HG02884 (cell line): ENCODE measurements at regions not wholly inside any gene's neighbourhood (a gene's known extent, or its start where the extent isn't known, plus 50 kb on each side); places are given as distances from the start of the nearest gene placed in this dataset.

Source experiments
- ATAC-seq: cut with Tn5 transposase; IDR thresholded peaks from one replicate; pipeline ENCODE4 v1.9.1; 2021; ENCODE audit warnings: mild to moderate bottlenecking, moderate library complexity; ENCODE audit not compliant: unreplicated experiment

DNA sequence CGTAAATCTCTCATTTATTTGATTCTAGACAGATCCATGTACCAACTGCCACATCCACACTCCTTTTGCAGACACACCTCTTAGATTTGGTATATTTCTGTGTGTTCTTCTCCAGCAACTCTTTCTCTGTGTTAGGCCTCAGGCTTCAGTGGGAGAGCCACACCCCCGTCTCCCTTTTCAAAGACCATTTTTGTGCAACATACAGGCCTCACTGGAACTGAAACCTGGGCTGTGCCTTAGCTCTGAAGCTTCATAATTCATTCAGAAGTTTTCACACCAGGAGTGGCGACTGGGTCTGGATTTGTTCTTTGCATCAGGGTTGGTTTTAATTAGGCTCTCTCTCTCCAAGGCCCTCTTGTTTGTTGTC lies 170.2 kb downstream of the THBS2 start:
- ATAC-seq: no peak

- no peak for ATAC-seq
These were observed 170.7 kb downstream of the THBS2 start for GRCh38 chr6:169082817-169083507.

- no peak for ATAC-seq
These were observed 171.6 kb downstream of the THBS2 start for GRCh38 chr6:169082093-169082492.

- no peak for ATAC-seq
These were observed 172.4 kb downstream of the THBS2 start for GRCh38 chr6:169081248-169081647.

GRCh38 chr6:169079650-169080049 lies 174.0 kb downstream of the THBS2 start:
- no peak for ATAC-seq

- no peak for ATAC-seq
These were observed 175.1 kb downstream of the THBS2 start for GRCh38 chr6:169078399-169079145.

DNA sequence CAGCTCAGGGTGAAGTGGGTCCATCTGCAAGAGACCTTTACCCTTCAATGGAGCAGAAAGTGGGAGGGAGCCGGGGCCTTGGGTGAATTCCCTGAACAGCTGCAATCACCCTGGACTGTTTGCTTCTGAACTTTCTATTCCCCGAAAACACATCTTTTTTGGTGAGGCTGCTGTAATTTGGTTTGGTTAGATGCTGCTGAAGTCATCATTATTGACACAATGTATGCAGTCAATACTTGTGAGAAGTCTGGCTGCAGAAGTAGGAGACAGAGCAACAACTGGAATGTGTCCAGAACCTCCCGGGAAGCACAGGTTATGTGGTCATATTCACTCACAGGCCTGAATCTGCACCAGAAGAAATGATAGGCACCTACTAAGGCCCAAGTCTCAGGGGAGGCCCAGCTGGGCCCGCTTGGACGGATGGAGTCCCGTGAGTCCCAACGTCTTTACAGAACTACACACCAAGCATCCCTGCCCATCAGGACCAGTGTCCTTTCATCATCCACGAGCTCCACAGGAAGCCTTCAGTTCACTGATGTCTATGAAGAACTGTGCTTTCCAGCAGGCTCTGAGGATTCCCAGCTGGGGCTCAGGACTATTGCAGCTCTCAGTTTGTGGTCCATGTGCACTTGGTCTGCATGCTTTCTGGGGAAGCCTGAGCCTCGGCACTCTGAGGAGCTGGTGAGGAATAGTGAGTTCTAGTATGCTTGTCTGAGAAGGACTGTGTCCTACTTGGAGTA lies 177.6 kb downstream of the THBS2 start:
- ATAC-seq: no peak

DNA sequence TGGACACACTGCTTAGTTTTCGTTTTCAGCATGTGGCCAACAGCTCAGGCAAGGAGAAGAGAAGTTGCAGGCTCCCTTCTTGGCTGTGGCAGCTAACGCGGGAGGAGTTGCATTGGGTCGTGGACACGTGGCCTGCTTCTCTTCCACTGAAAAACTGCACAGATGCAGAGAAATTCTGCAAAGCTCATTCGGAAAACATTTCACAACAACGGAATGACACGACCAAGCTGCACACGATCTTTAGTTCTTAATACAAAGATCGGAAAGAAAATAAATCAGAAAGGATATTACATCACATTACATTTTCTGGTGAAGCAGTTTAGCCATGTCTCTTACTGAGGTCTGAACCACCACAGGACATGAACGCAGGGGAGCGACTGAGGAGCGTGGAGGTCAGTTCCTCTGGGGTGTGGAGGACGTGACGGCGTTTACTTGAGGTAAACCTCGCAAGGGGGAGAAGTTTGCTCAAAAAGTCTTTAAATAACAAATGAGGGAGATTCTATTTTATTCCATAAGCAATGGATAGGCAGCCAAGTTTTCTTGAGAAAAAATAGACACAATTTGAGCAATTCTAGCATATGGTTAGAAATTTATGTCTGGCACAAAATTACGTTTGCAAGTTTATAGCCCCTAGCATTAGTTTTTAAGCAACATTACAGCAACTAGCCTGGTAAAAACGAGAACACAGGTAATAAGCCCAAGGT lies 178.3 kb downstream of the THBS2 start:
- no peak for ATAC-seq

DNA sequence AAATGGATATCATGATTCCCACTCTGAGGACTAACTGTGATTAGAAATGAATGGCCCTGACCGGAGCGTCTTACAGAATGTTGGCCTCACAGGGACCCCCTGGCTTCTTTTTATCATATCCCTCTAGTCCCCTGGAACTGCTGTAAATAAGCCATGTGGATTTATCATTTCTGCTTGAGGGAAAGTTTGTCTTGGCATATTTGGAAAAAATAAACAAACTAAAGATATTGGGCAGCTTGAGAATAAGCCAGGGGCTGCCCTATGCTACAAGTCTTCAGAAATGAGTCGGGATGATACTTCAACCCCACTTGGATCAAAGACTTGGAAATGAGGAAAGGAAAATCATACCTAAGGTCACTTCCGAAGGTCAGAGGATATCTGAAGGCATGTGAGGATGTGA lies 179.1 kb downstream of the THBS2 start:
- no peak for ATAC-seq

DNA sequence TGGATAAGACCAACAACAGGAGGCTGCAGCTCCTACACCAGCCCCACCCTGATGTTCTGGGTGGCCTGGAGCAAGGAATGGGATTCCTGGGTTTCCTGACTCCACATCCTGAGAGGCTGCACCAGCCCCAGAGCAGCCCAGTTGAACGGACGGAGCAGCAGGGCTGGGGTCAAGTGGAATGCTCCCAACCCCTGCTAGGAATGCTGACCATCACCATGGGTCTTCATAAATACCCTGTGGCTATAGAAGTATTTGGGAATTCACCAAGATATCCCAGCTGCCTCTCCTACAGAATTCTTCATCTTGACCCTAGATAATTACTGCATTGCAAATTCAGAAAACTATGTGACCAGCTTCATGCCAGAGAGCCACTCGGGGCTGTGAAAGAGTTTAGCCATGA lies 180.3 kb downstream of the THBS2 start:
- no peak for ATAC-seq

GRCh38 chr6:169072127-169073042 lies 181.3 kb downstream of the THBS2 start:
- no peak for ATAC-seq

DNA sequence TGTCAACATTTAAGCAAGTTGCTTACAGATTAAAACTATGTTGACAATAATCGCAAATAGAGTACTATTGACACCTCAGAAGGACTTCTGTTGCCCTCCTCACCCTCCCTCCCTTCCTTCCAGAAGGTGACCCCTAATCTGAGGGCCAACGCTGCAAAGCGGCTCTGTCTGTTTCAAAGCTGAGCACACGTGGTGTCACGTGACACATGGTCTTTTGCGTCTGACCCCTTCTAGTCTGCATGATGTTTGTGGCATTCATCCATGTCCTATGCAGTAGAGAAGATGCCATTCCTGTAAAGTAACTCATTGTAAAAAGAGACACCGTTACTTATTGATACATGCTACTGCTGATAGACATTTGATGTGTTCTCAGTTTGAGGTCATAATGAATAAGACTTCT lies 182.3 kb downstream of the THBS2 start:
- ATAC-seq: no peak

DNA sequence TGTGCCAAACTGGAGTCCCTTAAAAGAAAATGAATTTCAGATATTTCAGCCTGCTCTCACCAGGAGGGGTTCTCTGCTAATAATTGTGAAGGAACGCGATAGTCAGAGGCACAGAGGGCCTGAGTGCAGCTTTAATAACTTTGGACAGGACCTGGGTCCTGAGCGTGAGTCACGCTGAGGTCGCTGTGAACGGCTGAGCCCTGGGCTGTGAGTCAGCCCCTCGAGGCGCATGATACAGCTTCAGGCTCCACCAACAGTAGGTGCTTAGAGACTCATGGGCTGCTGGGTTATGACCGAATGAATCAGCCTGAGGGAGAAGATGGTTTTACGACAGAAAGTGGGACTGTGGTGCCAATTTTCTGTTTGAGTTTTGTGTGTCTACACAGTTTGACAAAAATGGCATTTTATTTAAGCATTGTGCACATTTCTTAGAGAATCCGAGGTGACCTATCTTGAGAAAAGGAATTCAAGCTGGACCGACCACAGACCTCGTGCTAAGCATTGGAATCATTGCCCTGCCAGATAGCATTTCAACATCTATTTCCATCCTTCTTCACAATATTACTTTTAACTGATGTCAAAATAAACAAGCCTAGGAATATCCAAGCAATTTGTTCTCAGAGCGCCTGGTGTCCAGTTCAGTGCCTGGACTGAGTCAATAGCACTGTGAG lies 183.0 kb downstream of the THBS2 start:
- ATAC-seq: no peak

DNA sequence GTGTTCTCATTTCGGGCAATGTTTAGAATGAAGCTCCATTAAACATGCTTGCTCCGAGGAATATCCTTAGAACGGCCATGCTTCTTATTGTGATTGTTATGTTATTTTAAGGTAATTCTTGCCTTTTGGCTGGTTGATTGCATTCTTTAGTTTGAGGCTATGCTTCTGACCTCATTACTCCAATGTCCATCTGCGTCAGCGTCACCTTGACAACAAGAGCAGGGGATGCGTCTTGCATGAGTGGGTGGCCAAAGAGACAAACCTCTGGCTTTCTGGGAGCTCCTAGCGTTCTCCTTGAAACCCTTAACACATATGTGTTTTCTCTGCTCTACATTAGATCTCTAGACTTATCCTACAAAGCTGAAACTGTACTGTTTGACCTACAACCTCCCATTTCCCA lies 184.3 kb downstream of the THBS2 start:
- no peak for ATAC-seq

DNA sequence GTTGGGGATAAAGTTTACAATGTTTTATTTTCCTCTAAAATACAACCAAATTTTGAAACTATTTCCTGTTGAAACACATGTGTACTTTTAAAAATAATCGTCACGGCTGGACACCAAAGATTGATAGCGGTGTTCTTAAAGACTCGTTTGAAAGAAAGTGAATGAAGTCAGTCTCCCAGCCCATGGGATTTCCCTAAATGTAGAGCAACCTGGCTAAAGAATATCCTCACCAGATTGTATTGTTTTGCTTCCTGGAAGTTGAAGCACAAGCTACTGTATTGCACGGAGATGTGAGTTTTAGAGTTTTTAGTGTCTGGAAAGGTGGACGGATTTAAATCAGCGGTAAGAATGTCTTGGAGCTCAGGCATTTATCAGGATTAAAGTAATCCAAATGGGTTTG lies 189.5 kb downstream of the THBS2 start:
- ATAC-seq: no peak

- ATAC-seq: no peak
These were observed 191.4 kb downstream of the THBS2 start for GRCh38 chr6:169062272-169062671.

DNA sequence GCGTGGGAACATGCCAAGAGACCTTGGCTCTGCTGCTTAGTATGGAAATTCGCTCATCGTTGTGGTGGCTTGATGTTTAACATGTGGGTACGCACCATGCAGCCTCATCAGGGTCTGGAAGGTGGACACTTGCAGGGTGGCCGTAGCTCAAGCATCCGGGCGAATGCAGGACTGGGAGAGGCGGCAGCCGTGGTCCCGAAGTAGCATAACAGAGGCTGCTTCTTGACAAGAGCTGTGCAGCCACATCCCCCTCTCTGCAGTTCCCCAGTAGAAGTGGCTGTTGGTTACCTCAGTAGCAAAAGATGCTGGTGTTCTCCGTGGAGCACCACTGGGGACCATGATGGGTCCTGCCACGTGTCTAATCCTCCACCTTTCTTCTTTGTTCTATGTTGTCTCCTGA lies 195.0 kb downstream of the THBS2 start:
- ATAC-seq: no peak

DNA sequence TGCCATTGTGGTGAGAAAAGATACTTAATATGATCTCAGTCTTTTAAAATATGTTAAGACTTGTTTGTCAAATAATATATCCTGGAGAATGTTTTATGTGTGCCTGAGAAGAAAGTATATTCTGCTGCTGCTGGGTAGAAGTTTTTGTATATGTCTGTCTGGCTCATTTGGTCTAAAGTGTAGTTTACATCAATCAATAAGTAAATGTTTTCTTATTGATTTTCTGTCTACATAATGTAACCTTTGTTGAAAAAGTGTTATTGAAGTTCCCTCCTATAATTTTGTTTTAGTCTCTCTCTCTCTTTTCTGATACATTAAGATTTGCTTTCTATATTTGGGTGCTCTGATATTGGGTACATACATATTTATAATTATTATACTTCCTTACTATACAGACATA lies 201.2 kb downstream of the THBS2 start:
- no peak for ATAC-seq

GRCh38 chr6:169051371-169051770 lies 202.3 kb downstream of the THBS2 start:
- ATAC-seq: no peak

DNA sequence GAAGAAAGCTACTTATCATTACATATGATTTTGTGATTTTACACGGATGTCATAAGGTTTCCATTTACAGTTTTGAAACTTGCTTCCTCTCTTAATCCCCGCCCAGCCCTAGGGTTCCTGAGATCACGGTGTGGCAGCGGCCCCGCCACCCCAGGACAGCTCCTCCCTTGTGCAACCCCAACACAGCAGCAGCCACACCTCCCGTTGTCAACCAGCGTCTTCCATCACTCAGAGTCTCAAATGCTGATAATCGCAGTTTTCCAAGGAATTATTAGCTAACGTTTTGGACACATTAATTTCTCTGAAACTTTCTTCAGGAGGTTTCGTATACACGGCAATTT lies 204.8 kb downstream of the THBS2 start:
- ATAC-seq: no peak
